ENCODE measurements at regions not wholly inside any gene's neighbourhood (a gene's known extent, or its start where the extent isn't known, plus 50 kb on each side); places are given as distances from the start of the nearest gene placed in this dataset.

DNA sequence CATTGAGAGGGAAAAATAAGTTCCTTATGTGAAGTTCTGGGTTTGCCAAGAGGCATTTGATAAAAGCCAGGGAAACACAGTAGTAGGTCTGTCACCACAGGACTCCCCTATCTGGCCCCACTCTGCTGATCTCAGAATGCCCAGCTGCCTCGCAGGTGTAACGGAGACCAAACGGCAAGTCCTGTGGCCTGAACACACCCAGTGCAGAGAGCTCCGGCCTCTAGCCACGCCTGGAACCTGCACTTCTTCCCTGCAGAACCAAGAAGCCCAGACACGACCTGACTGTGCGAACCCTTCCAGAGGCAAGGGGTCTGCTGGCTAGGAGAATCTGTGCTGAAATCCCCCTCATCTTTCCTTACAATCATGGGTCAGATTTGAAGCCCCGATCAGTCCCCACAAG, 432.8 kb upstream of the B3GAT1 start:
- Mint-ChIP-seq H3K27me3 (ENCODE audit: low read depth) (peaks cover 8% of the 10 kb centered on the region), H3K36me3 (ENCODE audit: insufficient read depth in 1 of 3, low read depth in 3 of 3) (no peaks in the 10 kb centered on the region), H3K4me3 (no peak overlapping the region), H3K4me1 (no peaks in the 10 kb centered on the region), H3K9me3 (peaks cover 0 to 1% of the 10 kb centered on the region in 2 experiments; a peak in 1 of 5 replicates), H3K27ac (no peak overlapping the region)
- H3K9me3 ChIP-seq (ENCODE audit: control insufficient read depth, low read depth, low read length): no peaks in the 10 kb centered on the region
- DNase-seq: no peak
- no peak overlapping the region for H2BK12ac ChIP-seq (ENCODE audit: insufficient read length, low read depth, low read length)
- no CpG with 5 or more reads among the region's 8 CpGs for WGBS (ENCODE audit: extremely low coverage, insufficient read length, low lambda C conversion rate)
- H3K14ac ChIP-seq (ENCODE audit: insufficient read depth, low read length): no peak overlapping the region
- no peak overlapping the region for H2AK5ac ChIP-seq (ENCODE audit: insufficient read length, low read length)
- no peak overlapping the region for H2BK5ac ChIP-seq (ENCODE audit: insufficient read length, low read length)
- no peaks in the 10 kb centered on the region for H4K20me1 ChIP-seq (ENCODE audit: control insufficient read depth, insufficient read depth, insufficient read length)
- H3K56ac ChIP-seq (ENCODE audit: insufficient read length, low read depth, low read length): no peak overlapping the region
- H2BK120ac ChIP-seq (ENCODE audit: low read depth, low read length, poor library complexity, severe bottlenecking): no peak overlapping the region
- TF ChIP-seq, protein P1, sequence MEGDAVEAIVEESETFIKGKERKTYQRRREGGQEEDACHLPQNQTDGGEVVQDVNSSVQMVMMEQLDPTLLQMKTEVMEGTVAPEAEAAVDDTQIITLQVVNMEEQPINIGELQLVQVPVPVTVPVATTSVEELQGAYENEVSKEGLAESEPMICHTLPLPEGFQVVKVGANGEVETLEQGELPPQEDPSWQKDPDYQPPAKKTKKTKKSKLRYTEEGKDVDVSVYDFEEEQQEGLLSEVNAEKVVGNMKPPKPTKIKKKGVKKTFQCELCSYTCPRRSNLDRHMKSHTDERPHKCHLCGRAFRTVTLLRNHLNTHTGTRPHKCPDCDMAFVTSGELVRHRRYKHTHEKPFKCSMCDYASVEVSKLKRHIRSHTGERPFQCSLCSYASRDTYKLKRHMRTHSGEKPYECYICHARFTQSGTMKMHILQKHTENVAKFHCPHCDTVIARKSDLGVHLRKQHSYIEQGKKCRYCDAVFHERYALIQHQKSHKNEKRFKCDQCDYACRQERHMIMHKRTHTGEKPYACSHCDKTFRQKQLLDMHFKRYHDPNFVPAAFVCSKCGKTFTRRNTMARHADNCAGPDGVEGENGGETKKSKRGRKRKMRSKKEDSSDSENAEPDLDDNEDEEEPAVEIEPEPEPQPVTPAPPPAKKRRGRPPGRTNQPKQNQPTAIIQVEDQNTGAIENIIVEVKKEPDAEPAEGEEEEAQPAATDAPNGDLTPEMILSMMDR (conservative IDR thresholded peaks at IDR 0.05): no peak
- no peak overlapping the region for H3T11ph ChIP-seq (ENCODE audit: low read length)
- H3K27ac ChIP-seq (ENCODE audit: insufficient read length, low read depth, low read length): no peak overlapping the region
- H4K8ac ChIP-seq (replicated peaks; ENCODE audit: insufficient read length, low read depth, low read length): no peak overlapping the region
- H2AFZ ChIP-seq (ENCODE audit: low read length): no peak overlapping the region
- H3K18ac ChIP-seq (ENCODE audit: insufficient read length, low read depth, low read length): no peak overlapping the region
- H3K27me3 ChIP-seq (ENCODE audit: insufficient read depth, low read length): no peaks in the 10 kb centered on the region
- H3K79me1 ChIP-seq (ENCODE audit: insufficient read depth, low read depth, low read length, poor library complexity, severe bottlenecking): no peaks in the 10 kb centered on the region
- no peak overlapping the region for H3K23ac ChIP-seq (ENCODE audit: insufficient read length, low read depth, low read length)
- H3K23me2 ChIP-seq (ENCODE audit: insufficient read length, low read depth, low read length, poor library complexity, severe bottlenecking): no peaks in the 10 kb centered on the region
- H3K9ac ChIP-seq (ENCODE audit: extremely low read depth, insufficient read length, low read length): no peak overlapping the region
- no peak overlapping the region for H2BK20ac ChIP-seq (ENCODE audit: low read depth, low read length, poor library complexity, severe bottlenecking)
- no peak overlapping the region for H3K4me2 ChIP-seq (ENCODE audit: insufficient read depth, insufficient read length, low read length)
- no peak overlapping the region for H3K4ac ChIP-seq (ENCODE audit: low read depth, low read length)
- no peak overlapping the region for H4K5ac ChIP-seq (ENCODE audit: insufficient read length, low read depth, low read length)
- H3K79me2 ChIP-seq (ENCODE audit: insufficient read depth, low read length): no peaks in the 10 kb centered on the region
- no peak overlapping the region for H4K91ac ChIP-seq (ENCODE audit: insufficient read length, low read depth, low read length)
- H3K4me1 ChIP-seq (ENCODE audit: insufficient read depth, low read length): no peaks in the 10 kb centered on the region
- H2BK15ac ChIP-seq (ENCODE audit: low read depth, low read length): no peak overlapping the region
